DMS53 (cell line): ENCODE measurements at regions not wholly inside any gene's neighbourhood (a gene's known extent, or its start where the extent isn't known, plus 50 kb on each side); places are given as distances from the start of the nearest gene placed in this dataset.
A peak's percentile ranks its signal among the peaks of the same experiment; 100 is the strongest.

ENCODE experiments used
- DNase-seq: peaks from one replicate; lab custom pipeline; 2025; lab: John Stamatoyannopoulos, UW

GRCh38 chr18:69109686-69110085, 291.0 kb upstream of the DOK6 start:
- DNase-seq, result no peak

GRCh38 chr18:69120833-69121232, 279.9 kb upstream of the DOK6 start:
- no peak for DNase-seq

GRCh38 chr18:69123421-69123820, 277.3 kb upstream of the DOK6 start:
- DNase-seq, result no peak

GRCh38 chr18:69127873-69128500, 272.7 kb upstream of the DOK6 start:
- no peak for DNase-seq

- no peak for DNase-seq
Measured at GRCh38 chr18:69128566-69128965, 272.1 kb upstream of the DOK6 start.

GRCh38 chr18:69128978-69129377, 271.7 kb upstream of the DOK6 start:
- DNase-seq, result no peak

- DNase-seq, result no peak
Measured at GRCh38 chr18:69138088-69138487, 262.6 kb upstream of the DOK6 start.

- DNase-seq, result no peak
Measured at GRCh38 chr18:69143084-69143483, 257.6 kb upstream of the DOK6 start.

- DNase-seq, result no peak
Measured at GRCh38 chr18:69152436-69152835, 248.3 kb upstream of the DOK6 start.

GRCh38 chr18:69157906-69158305, 242.8 kb upstream of the DOK6 start:
- no peak for DNase-seq

- DNase-seq, result no peak
Measured at GRCh38 chr18:69158944-69159343, 241.7 kb upstream of the DOK6 start.

- DNase-seq, result peak; percentile 17
Measured at GRCh38 chr18:69161383-69162028, 239.2 kb upstream of the DOK6 start.

GRCh38 chr18:69162649-69163048, 238.0 kb upstream of the DOK6 start:
- no peak for DNase-seq

- no peak for DNase-seq
Measured at GRCh38 chr18:69172046-69172445, 228.6 kb upstream of the DOK6 start.

- no peak for DNase-seq
Measured at GRCh38 chr18:69175681-69176080, 225.0 kb upstream of the DOK6 start.

GRCh38 chr18:69176741-69177140, 223.9 kb upstream of the DOK6 start:
- no peak for DNase-seq

- DNase-seq, result peak; percentile 43
Measured at GRCh38 chr18:69177702-69178101, 223.0 kb upstream of the DOK6 start.

GRCh38 chr18:69186162-69186561, 214.5 kb upstream of the DOK6 start:
- DNase-seq, result no peak

GRCh38 chr18:69196336-69196735, 204.4 kb upstream of the DOK6 start:
- DNase-seq, result no peak

- no peak for DNase-seq
Measured at GRCh38 chr18:69205925-69206324, 194.8 kb upstream of the DOK6 start.

GRCh38 chr18:69208545-69208944, 192.1 kb upstream of the DOK6 start:
- DNase-seq, result no peak

GRCh38 chr18:69209761-69210160, 190.9 kb upstream of the DOK6 start:
- DNase-seq, result no peak

GRCh38 chr18:69213842-69214241, 186.8 kb upstream of the DOK6 start:
- no peak for DNase-seq

- DNase-seq, result no peak
Measured at GRCh38 chr18:69215161-69215560, 185.5 kb upstream of the DOK6 start.
